Uterus (tissue), 2 donors: ENCODE measurements at regions not wholly inside any gene's neighbourhood (a gene's known extent, or its start where the extent isn't known, plus 50 kb on each side); places are given as distances from the start of the nearest gene placed in this dataset.

Experiments
- CTCF ChIP-seq, 4 experiments: fragments of 200-600 bp in 2 of 4; fragments of 450-650 bp in 2 of 4; sonication (generic) in 2 of 4; IDR thresholded peaks; one replicate each; pipeline ENCODE4 v1.5.1; 2016 to 2019; ENCODE audit warnings: antibody characterized with exemption in 4 of 4, mild to moderate bottlenecking in 2 of 4, moderate library complexity in 1 of 4
- POLR2A ChIP-seq, 2 donors: fragments of 450-650 bp; IDR thresholded peaks; one replicate each; pipeline ENCODE4 v1.6.1; 2016; ENCODE audit warnings: antibody characterized with exemption in 2 of 2, mild to moderate bottlenecking in 1 of 2, moderate library complexity in 1 of 2

- TF ChIP-seq CTCF (IDR thresholded peaks at IDR 0.05) (no peak), POLR2A (IDR thresholded peaks at IDR 0.05) (no peak)
Observed at GRCh38 chr12:98280152-98280551, 235.2 kb upstream of the TMPO start.
